Activated CD4-positive, alpha-beta T cell treated with anti-CD3 and anti-CD28 coated beads for 48 hours (primary cell): ENCODE measurements at regions not wholly inside any gene's neighbourhood (a gene's known extent, or its start where the extent isn't known, plus 50 kb on each side); places are given as distances from the start of the nearest gene placed in this dataset.
"Not testable (repeated sequence)": the region's sequence is repeated elsewhere in the genome, so short reads cannot be mapped to it uniquely, and the experiment has no call there.

Experiments used
- DNase-seq: peaks from one replicate; pipeline ENCODE4 v3.0.0-alpha.2; 2020

- DNase-seq: no peak
These were observed 462.1 kb upstream of the CDIN1 start for GRCh38 chr15:36117296-36117787.

GRCh38 chr15:36126194-36126593 lies 453.2 kb upstream of the CDIN1 start:
- no peak for DNase-seq

- DNase-seq: no peak
These were observed 448.6 kb upstream of the CDIN1 start for GRCh38 chr15:36130641-36131310.

GRCh38 chr15:36133742-36134141 lies 445.7 kb upstream of the CDIN1 start:
- no peak for DNase-seq

- DNase-seq: no peak
These were observed 443.4 kb upstream of the CDIN1 start for GRCh38 chr15:36136049-36136448.

GRCh38 chr15:36152936-36153335 lies 426.5 kb upstream of the CDIN1 start:
- DNase-seq: no peak

- DNase-seq: no peak
These were observed 422.5 kb upstream of the CDIN1 start for GRCh38 chr15:36156879-36157427.

- DNase-seq: no peak
These were observed 419.1 kb upstream of the CDIN1 start for GRCh38 chr15:36160351-36160750.

- DNase-seq: no peak
These were observed 418.3 kb upstream of the CDIN1 start for GRCh38 chr15:36161108-36161507.

GRCh38 chr15:36161771-36162212 lies 417.6 kb upstream of the CDIN1 start:
- no peak for DNase-seq

GRCh38 chr15:36163983-36164382 lies 415.4 kb upstream of the CDIN1 start:
- DNase-seq: not testable (repeated sequence)

- no peak for DNase-seq
These were observed 406.5 kb upstream of the CDIN1 start for GRCh38 chr15:36172955-36173354.

GRCh38 chr15:36175186-36175740 lies 404.2 kb upstream of the CDIN1 start:
- no peak for DNase-seq

GRCh38 chr15:36175741-36176291 lies 403.6 kb upstream of the CDIN1 start:
- no peak for DNase-seq

- no peak for DNase-seq
These were observed 401.7 kb upstream of the CDIN1 start for GRCh38 chr15:36177590-36178302.

- no peak for DNase-seq
These were observed 401.2 kb upstream of the CDIN1 start for GRCh38 chr15:36178303-36178633.

- DNase-seq: no peak
These were observed 396.2 kb upstream of the CDIN1 start for GRCh38 chr15:36183201-36183600.

- DNase-seq: no peak
These were observed 394.0 kb upstream of the CDIN1 start for GRCh38 chr15:36185438-36185837.

GRCh38 chr15:36185845-36186244 lies 393.6 kb upstream of the CDIN1 start:
- DNase-seq: no peak

GRCh38 chr15:36186376-36186775 lies 393.1 kb upstream of the CDIN1 start:
- DNase-seq: no peak

GRCh38 chr15:36191459-36191858 lies 388.0 kb upstream of the CDIN1 start:
- DNase-seq: no peak

GRCh38 chr15:36195361-36196007 lies 383.9 kb upstream of the CDIN1 start:
- not testable (repeated sequence) for DNase-seq
